22Rv1 (cell line): ENCODE measurements at regions not wholly inside any gene's neighbourhood (a gene's known extent, or its start where the extent isn't known, plus 50 kb on each side); places are given as distances from the start of the nearest gene placed in this dataset.

Experiments
- H3K27ac ChIP-seq: fragments of 450-650 bp; 2 replicates; pipeline ENCODE4 v1.5.1; 2017
- ZFX ChIP-seq: fragments of 450-650 bp; IDR thresholded peaks from 2 replicates; pipeline ENCODE4 v1.6.1; 2017; ENCODE audit warnings: antibody characterized with exemption, borderline replicate concordance
- TF ChIP-seq, protein P1 (sequence below): fragments of 450-650 bp; IDR thresholded peaks from 2 replicates; pipeline ENCODE4 v1.5.1; 2017; ENCODE audit warnings: mild to moderate bottlenecking

DNA sequence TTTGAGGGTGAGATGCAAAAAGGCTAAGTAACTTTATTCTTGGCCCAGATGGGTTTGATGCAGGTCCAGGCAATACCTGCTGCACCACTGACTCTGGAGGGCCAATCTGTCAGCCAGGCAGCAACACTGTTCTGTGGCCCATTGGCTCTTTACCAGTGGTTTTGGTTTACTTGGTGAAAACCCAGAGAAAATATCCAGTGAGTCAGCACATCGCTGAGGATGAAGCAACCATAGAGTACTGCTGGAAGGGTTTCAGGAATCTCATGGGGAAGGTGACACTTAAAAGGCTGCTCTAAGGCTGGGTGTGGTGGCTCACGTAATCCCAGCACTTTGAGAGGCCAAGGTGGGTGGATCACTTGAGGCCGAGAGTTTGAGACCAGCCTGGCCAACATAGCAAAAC, 192.5 kb upstream of the FAM98A start:
- no peak overlapping the region for H3K27ac ChIP-seq
- no peak for TF ChIP-seq ZFX
- TF ChIP-seq, protein P1, sequence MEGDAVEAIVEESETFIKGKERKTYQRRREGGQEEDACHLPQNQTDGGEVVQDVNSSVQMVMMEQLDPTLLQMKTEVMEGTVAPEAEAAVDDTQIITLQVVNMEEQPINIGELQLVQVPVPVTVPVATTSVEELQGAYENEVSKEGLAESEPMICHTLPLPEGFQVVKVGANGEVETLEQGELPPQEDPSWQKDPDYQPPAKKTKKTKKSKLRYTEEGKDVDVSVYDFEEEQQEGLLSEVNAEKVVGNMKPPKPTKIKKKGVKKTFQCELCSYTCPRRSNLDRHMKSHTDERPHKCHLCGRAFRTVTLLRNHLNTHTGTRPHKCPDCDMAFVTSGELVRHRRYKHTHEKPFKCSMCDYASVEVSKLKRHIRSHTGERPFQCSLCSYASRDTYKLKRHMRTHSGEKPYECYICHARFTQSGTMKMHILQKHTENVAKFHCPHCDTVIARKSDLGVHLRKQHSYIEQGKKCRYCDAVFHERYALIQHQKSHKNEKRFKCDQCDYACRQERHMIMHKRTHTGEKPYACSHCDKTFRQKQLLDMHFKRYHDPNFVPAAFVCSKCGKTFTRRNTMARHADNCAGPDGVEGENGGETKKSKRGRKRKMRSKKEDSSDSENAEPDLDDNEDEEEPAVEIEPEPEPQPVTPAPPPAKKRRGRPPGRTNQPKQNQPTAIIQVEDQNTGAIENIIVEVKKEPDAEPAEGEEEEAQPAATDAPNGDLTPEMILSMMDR: no peak

DNA sequence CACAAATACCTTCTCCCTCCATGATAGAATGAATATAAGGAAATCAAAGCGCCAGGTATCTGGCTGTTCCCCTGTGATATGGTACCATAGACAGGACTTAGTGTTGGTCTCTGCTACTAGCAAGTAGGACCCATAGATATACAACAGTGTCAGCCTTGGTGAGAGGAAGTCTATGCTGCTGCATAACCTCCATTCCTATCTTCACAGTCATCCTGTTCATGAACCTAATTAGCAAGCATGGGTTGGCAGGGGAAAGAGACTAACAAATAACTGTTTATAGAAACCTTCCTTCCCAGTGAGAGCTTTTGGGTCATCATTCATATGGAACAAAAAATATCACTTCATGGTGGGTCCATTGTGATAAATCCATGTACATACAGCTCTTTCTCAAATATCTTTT, 188.9 kb upstream of the FAM98A start:
- no peak overlapping the region for H3K27ac ChIP-seq
- TF ChIP-seq, protein P1: no peak
- no peak for TF ChIP-seq ZFX

DNA sequence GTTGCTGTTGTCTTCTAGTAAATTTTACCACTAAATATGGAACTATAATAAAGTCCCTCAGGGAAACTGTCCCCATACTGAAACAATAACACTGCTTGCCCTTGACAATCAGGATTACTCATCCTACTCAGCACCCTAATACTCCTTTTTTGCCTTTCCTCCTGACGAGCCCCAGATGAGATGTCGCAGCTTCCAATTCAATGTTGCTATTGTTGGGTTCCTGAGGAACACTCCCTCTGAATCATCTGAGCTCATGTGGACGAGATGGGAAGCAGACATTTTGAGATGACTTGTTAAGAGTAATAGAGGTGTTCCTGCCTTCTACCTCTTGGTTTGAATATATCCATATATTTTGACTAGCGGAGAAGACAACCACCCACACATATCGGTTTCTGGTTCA, 187.8 kb upstream of the FAM98A start:
- H3K27ac ChIP-seq: no peak overlapping the region
- no peak for TF ChIP-seq ZFX
- TF ChIP-seq, protein P1: no peak

DNA sequence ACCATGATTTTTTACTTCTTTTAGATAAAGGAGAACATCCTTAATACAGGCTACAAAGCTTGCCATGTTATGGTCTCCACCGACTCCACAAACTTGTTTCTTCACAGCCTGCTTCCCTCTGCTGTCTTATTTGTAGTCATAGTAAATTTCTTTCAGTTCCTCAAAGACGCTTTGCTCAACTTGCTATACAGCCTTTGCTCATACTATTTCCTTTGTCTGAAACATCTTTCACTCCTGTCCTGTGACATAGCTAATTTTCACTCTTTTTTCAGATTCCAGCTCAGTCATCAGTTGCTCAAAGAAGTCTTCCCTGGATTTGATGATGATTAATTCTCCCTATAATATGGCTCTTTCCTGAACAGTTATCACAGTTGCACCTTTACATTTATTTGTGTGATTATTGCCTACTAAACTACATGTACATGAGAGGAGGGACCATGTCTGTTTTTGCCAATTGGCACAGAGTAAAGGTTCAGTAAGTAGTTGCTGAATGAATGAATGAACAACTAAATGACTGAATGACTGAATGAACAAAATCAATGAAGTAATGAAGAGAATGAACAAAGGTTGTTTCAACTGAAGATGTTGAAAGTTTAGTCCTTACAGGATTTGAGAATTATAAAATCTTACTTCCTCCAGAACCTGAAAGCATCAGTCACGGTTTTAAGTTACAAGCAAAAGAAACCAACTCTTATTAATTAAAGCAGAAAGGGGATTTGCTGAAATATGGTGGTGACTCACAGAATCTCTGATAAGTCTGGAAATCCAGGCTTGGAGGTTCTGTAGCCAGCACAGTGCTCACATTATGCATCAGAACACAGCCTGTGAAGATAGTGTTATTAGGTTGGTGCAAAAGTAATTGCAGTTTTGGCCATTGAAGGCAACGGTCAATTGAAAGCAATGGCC, 186.4 kb upstream of the FAM98A start:
- H3K27ac ChIP-seq: no peak overlapping the region
- TF ChIP-seq, protein P1: no peak
- TF ChIP-seq ZFX: no peak

DNA sequence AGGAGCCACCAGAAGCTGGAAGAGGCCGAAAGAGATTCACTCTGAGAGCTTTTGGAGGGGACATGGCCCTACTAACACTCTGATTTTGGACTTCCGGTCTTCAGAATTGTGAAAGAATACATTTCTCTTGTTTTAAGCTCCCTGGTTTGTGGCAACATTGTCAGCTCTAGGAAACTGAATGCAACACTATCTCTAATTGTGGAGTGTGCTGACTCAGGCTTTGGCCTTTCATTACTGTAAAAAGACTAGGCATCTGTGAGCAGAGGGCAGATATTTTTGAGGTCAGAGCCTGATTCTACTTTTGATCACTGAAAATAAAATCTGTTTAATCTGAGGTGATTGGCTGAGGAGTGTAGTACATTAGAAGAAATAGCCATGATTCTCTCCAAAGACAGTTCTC, 185.4 kb upstream of the FAM98A start:
- no peak overlapping the region for H3K27ac ChIP-seq
- TF ChIP-seq, protein P1: no peak
- no peak for TF ChIP-seq ZFX

DNA sequence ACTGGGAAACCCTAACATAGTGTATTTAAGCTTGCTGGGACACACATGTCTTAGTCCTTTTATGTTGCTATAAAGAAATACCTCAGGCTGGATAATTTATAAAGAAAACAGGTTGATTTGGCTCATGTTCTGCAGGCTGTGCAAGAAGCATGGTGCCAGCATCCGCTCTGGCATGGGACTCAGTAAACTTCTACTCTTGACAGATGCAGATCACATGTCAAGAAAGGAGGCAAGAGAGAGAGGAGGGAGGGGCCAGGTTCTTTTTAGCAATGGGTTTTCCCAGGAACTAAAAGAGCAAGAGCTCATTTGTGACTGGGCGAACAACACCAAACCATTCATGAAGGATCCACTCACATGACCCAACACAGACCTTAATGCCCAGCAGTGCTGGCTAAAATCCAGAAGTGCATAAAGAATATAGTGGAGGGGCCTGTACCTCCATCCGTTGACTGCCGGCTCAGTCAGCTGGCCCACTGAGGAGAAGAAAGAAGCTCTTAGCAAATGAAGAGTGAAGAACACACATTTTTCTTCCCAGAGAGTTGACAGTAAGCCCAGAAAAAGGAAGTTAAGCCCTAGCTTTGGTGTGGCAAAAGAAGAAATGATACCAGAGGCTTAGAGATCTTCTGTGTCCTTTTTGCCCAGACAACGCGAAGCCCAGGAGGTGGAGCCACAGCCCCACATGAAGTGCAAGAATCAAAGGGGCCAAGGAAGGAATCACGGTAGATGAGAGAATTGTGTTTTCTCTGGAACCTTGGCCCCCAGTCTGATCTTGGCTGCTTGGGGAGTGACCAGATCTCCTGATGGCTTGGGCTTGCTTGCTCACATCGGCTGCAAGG, 183.5 kb upstream of the FAM98A start:
- H3K27ac ChIP-seq: no peak overlapping the region
- TF ChIP-seq ZFX: no peak
- TF ChIP-seq, protein P1: no peak

DNA sequence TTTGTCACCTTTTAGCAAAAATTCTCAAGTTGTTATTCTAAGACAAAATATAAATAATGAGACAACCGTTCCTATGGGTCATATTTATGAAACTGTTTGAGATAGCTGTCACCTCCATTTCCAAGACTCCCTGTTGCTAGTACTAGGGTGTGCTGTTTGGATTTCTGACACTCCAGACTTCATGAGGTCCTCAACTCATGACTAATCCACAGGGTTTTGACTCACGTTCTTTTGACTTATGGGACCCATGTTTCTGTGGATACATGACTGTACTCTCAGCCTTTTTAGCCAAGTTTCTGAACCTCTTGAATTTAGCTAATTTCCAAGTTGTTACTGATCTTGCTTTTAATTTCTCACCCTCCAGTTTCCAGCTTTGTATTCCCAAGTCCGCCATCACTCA, 178.7 kb upstream of the FAM98A start:
- no peak overlapping the region for H3K27ac ChIP-seq
- TF ChIP-seq, protein P1: no peak
- TF ChIP-seq ZFX: no peak
